Bone marrow (tissue), 2 donors: ENCODE measurements at regions not wholly inside any gene's neighbourhood (a gene's known extent, or its start where the extent isn't known, plus 50 kb on each side); places are given as distances from the start of the nearest gene placed in this dataset.
"Not testable (repeated sequence)": the region's sequence is repeated elsewhere in the genome, so short reads cannot be mapped to it uniquely, and the experiment has no call there.

Experiments
- DNase-seq, 2 donors: peaks; one replicate each; lab custom pipeline; 2025; lab: John Stamatoyannopoulos, UW

DNA sequence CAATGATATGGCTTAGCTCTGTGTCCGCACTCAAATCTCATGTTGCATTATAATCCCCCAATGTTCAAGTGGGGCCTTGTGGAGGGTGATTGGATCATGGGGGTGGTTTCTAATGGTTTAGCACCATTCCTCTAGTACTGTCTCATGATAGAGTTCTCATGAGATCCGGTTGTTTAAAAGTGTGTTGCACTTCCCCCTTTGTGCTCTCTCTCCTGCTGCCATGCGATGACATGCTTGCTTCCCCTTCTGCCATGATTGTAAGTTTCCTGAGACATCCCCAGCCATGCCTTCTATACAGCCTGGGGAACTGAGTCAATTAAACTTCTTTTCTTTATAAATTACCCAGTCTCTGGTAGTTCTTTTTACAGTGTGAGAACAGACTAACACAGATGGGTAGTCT, 427.1 kb downstream of the CHSY3 start:
- no peak for DNase-seq

GRCh38 chr5:130324953-130325671, 420.8 kb downstream of the CHSY3 start:
- DNase-seq, result no peak

GRCh38 chr5:130323804-130324454, 419.7 kb downstream of the CHSY3 start:
- peak in 1 of 2 donors; percentile 59 for DNase-seq

DNA sequence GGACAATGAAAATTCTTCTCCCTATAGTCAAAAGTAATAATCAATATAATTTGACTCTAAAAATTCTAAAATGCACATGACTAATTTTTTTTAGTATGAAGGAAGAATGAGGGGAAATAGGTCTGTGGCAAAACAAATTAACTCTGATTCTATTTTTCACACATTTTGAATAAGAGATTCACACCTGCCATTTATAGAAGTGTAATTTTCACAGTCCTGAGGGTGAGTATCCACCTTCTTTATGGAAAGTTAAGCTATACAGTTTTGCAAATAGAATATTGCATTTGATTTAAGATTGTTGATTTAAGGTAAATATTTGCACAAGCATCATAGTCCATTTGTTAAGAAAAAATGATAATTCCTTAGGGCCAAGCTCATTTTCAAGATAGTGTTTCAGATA, 417.7 kb downstream of the CHSY3 start:
- no peak for DNase-seq

GRCh38 chr5:130316971-130317680, 412.9 kb downstream of the CHSY3 start:
- no peak for DNase-seq

GRCh38 chr5:130295235-130295634, 391.0 kb downstream of the CHSY3 start:
- no peak for DNase-seq

DNA sequence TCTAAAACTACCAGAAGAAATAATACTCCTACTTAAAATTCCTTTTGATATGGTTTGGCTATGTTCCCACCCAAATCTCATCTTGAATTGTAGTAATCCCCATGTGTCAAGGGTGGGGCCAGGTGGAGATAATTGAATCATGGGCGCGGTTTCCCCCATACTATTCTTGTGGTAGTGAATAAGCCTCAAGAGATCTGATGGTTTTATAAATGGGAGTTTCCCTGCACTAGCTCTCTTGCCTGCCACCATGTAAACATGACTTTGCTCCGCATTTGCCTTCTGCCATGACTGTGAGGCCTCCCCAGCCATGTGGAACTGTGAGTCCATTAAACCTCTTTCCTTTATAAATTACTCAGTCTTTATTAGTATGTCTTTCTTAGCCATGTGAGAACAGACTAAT, 390.5 kb downstream of the CHSY3 start:
- not testable (repeated sequence) for DNase-seq

DNA sequence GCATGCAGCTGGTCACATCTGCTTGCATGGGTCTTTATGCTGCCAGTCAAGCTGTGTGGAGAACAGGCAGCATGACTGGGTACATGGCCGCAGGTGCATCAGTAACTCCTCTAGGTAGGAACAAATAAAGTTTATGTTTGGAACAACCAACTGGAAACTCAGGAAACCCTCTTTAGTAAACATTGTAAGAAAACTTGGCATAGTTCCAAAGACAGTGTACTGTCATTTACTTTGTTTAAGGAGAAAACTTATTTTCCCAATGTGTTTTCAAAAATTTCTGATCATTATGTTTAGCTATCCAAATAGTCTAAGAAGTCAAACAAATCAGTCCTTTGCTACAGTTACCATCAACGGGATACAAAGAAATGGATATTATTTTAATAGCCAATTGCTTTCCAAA, 386.0 kb downstream of the CHSY3 start:
- DNase-seq, result no peak

GRCh38 chr5:130289132-130290088, 385.1 kb downstream of the CHSY3 start:
- DNase-seq, result no peak

DNA sequence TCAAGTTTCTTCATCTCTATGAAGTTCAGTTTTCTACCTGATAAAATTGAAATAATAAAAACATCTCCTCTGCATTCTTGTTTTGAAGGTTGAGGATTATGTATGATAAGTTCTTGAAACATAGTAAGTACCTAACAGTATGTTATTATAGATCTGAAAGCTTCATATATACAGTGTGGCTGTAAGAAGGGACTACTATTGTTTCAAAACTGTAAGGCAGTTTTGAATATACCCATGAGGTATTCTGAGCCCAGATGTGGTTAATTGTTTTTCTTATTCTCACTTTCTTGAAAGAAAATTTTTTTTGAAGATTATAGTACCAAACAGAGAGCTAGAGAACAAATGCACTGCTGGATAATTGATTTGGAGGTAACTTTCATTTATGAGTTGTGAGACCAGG, 383.2 kb downstream of the CHSY3 start:
- no peak for DNase-seq

DNA sequence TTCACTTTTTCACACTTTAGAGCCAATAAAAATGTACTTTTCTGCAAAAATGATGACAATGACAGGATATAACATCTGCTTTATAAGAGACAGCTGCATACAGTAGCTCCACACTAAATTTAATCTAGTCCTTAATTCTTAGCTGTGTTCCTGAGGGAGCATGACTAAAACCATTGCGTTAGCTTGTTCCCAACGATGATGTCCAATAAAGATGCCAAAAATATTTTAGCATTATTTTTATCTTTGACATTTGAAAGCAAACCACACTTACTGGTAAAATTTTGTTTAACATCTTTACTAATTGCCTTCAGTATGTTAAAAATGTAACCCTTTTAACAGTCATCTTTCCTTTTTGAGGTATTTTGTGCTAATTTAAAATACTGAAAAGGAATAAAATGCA, 382.7 kb downstream of the CHSY3 start:
- no peak for DNase-seq

- no peak for DNase-seq
Observed at GRCh38 chr5:130282049-130282448, 377.8 kb downstream of the CHSY3 start.

DNA sequence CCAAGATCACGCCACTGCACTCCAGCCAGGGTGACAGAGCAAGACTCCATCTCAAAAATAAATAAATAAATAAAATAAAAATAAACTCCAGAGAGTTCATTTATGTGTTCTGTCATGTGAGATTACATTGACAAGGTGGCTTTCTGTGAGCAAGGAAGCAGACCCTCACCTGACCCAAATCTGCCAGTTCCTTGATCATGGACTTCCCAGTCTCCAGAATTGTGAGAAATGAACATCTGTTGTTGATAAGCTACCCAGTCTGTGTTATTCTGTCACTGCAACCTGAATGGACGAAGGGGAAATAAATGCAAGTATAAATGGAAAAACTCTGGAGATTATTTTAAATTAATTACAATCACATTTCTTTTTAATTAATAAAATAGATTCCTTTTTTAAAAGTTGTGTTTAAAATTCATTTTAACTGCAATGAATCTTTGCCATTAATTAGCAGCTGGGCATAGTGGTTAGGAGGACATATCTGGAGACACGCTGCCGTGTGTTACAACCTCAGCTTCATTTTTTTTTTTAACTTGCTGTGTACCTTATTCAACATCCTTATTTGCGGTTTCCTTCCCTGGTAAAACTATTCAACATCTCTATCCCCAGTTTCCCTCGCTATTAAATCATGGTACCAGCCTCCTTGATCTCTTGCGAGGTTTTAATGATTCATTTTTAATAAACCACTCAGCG, 376.4 kb downstream of the CHSY3 start:
- no peak for DNase-seq

DNA sequence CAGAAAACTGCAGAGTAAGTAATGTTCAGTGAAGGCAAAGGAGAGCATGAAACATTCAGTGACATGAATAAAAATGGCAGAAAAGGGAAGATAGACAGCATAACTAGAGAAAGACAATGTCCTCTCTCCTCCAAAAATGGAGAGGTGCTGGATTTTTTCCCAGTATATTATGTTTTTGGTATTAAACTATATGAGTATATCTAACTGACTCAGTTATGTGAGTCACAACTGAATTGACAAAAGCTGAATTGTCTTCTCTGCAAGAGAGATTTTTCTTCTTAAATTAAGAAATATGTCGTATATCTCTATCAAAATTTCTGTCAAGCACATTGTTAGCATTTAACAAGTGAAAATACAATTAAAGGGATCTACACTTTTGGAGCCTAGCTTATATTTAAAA, 375.1 kb downstream of the CHSY3 start:
- DNase-seq, result no peak

GRCh38 chr5:130278136-130278535, 373.9 kb downstream of the CHSY3 start:
- DNase-seq, result no peak

DNA sequence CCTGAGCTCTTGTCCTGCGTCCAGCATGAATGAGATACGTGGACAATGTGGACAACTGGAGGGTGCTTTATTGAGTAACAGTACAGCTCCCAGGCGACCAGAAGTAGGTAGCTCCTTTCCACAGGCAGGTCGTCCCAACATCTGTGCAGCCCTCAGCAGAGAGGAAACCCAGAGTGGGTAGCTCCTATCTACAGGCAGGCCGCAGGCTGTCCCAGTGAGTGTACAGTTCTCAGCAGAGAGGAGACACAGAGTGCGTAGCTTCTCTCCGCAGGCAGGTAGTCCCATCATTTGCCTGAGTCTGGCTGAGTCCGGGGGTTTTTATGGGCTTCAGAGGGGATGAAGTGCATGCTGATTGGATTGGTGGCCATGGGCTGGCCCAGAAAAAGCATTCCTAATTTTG, 373.3 kb downstream of the CHSY3 start:
- DNase-seq, result no peak

- DNase-seq, result no peak
Observed at GRCh38 chr5:130277002-130277401, 372.7 kb downstream of the CHSY3 start.

DNA sequence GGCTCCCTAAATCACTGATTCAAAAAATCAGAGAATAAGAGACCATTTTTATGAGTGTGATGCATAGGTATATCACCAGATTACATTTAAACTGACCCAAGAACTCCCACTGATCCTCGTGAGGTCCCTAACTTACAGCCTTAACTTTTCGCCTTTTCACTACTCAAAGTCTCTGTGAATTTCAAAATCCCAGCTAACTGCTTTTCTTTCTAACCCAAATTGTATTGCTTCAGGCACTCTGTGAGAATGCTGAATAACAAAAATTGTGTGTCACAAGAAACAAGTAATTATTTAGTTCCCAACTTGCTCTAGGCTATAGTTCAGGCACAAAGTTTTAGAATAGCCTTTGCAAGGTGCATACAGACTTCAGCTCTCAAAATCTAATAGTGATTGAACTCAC, 368.6 kb downstream of the CHSY3 start:
- DNase-seq, result no peak

DNA sequence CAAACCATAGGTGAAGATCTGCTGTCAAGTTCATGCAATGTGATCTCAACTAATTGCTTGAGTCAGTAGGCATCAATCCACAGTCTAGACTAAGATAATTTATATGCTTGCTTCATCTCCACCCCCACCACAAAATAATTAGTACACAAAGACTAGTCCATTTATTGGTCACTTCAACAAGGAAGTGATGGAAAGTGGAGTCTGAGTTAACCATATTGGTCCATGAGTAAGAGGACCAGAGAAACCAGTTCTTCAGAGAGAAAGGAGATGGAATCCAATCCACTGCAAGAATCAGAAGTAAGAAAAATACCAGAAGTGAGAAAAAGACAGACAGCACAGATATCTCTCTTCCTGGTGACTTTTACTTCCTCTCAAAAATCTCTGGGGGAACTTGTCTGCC, 366.5 kb downstream of the CHSY3 start:
- DNase-seq, result no peak

- no peak for DNase-seq
Observed at GRCh38 chr5:130268489-130268888, 364.2 kb downstream of the CHSY3 start.

DNA sequence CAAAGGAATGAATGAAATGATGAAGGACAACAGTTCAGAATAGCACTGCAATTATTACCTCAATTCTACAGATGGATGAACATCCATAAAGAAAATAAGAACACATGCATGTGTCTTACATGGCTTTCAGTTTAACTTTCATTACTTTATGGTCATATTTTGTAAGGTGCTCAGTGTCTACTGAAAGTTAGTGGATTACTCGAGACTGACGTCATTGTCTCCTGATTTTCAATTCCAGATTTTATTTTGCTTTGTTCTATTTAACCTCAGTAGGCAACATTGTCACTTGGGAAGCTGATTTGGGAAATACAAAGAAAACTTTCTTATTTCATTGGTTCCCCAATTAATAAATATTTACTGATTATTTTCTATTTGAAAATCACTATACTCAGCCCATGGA, 363.7 kb downstream of the CHSY3 start:
- no peak for DNase-seq

DNA sequence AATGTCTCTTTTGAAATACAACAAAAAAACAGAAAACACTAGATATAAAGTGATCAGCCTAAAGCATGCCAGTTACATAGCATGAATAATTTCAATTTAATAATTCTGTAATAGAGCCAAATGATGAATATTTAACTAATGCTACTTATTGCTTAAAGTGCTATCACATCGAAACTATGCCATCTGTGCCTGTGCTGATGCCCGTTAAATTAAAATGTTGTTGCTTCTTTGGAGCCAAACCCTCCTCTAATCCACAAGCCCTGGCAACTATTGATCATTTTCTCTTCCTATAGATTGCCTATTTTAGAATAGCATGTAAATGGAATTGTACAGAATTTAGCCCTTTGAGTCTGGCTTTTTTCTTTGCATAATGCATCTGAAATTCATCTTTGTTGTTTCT, 356.2 kb downstream of the CHSY3 start:
- DNase-seq, result no peak
